ENCODE measurements at regions not wholly inside any gene's neighbourhood (a gene's known extent, or its start where the extent isn't known, plus 50 kb on each side); places are given as distances from the start of the nearest gene placed in this dataset.

DNA sequence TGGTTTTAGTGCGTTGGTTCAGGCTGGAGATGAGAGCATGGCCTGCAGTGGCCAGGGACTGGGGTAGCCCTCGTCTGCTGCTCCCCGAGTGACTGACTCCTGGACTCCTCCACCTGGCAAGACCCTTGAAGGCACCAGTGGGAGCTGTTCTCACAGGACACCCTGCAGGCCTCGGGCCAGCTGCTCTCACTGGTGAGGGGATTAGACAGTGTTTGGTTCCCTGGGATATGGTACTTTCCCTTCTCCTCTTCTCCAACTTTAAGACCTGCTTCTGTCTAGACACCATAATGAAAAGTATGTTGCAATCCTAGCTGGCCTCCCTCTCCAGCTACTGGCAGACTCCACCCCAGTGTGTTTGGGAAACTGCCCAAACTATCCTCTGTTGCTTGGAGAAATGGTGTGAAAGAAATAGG is 168.8 kb upstream of the CADM1 start:
- TF ChIP-seq EZH2 (IDR thresholded peaks at IDR 0.05; ENCODE audit: borderline replicate concordance, low read length): no peak
- TF ChIP-seq, protein P1, sequence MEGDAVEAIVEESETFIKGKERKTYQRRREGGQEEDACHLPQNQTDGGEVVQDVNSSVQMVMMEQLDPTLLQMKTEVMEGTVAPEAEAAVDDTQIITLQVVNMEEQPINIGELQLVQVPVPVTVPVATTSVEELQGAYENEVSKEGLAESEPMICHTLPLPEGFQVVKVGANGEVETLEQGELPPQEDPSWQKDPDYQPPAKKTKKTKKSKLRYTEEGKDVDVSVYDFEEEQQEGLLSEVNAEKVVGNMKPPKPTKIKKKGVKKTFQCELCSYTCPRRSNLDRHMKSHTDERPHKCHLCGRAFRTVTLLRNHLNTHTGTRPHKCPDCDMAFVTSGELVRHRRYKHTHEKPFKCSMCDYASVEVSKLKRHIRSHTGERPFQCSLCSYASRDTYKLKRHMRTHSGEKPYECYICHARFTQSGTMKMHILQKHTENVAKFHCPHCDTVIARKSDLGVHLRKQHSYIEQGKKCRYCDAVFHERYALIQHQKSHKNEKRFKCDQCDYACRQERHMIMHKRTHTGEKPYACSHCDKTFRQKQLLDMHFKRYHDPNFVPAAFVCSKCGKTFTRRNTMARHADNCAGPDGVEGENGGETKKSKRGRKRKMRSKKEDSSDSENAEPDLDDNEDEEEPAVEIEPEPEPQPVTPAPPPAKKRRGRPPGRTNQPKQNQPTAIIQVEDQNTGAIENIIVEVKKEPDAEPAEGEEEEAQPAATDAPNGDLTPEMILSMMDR (IDR thresholded peaks at IDR 0.05; ENCODE audit: low read length): no peak

Measured in OCI-LY1 (cell line).